ENCODE measurements at regions not wholly inside any gene's neighbourhood (a gene's known extent, or its start where the extent isn't known, plus 50 kb on each side); places are given as distances from the start of the nearest gene placed in this dataset.
"Not testable (repeated sequence)": the region's sequence is repeated elsewhere in the genome, so short reads cannot be mapped to it uniquely, and the experiment has no call there.

GRCh38 chr2:176944998-176945397, 267.6 kb upstream of the HNRNPA3 start:
- H3K27me3 ChIP-seq (ENCODE audit: control insufficient read depth, insufficient read depth, low read length): no peaks in the 10 kb centered on the region
- H3K36me3 ChIP-seq (ENCODE audit: control insufficient read depth, insufficient read depth, low read length): no peaks in the 10 kb centered on the region
- no peak for TF ChIP-seq CTCF (IDR thresholded peaks at IDR 0.05; ENCODE audit: insufficient read depth, low read depth, low read length)
- DNase-seq (ENCODE audit: low read depth): no peak
- no peak overlapping the region for H3K4me3 ChIP-seq (ENCODE audit: low read depth, low read length)
- ChIA-PET POLR2A (no interaction called here), CTCF (no interaction called here)

DNA sequence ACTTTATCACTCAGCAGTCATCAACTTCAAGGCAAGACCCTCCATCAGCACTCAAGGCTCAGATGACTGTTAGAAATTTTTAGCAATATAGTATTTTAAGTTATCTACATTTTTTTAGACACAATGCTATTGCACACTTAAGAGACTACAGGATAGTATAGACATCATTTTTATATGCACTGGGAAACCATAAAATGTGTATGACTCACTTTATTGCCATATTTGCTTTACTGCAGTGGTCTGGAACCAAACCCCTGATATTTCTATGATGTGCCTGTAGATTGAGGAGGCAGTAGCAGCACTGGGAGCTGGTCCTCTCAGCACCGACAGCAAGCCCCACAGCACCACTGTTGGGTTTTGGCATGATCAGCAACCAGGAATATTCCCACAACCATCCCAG, 264.8 kb upstream of the HNRNPA3 start:
- Histone ChIP-seq H3K27me3 (ENCODE audit: control insufficient read depth, insufficient read depth, low read length) (no peaks in the 10 kb centered on the region), H3K36me3 (ENCODE audit: control insufficient read depth, insufficient read depth, low read length) (no peaks in the 10 kb centered on the region), H3K4me3 (ENCODE audit: low read depth, low read length) (no peak overlapping the region)
- ChIA-PET CTCF (no interaction called here), POLR2A (no interaction called here)
- TF ChIP-seq CTCF (IDR thresholded peaks at IDR 0.05; ENCODE audit: insufficient read depth, low read depth, low read length): no peak
- DNase-seq (ENCODE audit: low read depth): no peak

DNA sequence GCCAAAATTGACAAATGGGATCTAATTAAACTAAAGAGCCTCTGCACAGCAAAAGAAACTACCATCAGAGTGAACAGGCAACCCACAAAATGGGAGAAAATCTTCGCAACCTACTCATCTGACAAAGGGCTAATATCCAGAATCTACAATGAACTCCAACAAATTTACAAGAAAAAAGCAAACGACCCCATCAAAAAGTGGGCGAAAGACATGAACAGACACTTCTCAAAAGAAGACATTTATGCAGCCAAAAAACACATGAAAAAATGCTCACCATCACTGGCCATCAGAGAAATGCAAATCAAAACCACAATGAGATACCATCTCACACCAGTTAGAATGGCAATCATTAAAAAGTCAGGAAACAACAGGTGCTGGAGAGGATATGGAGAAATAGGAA, 261.4 kb upstream of the HNRNPA3 start:
- POLR2A ChIA-PET; DNase-seq (ENCODE audit: low read depth); H3K4me3 ChIP-seq (ENCODE audit: low read depth, low read length); H3K36me3 ChIP-seq (ENCODE audit: control insufficient read depth, insufficient read depth, low read length); H3K27me3 ChIP-seq (ENCODE audit: control insufficient read depth, insufficient read depth, low read length); CTCF ChIA-PET: not testable (repeated sequence)

DNA sequence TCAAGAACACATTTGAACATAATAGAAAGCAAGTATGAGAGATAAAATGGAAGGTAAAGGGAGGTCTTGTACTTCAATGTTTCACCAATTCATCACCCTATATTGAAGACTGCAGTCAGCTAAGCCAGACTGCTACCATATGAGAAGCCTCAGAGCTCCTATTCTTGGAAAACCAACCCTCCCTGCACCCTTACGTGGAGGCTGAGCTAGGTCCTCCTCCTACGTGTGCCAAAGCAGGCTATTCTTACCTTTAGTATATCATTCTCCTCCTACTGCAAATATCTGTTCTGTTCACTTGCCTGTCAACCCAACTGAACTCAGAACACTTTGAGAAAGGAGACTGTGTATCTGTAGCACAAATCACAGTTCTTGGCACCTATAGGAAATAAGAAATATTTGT, 255.8 kb upstream of the HNRNPA3 start:
- no peak for DNase-seq (ENCODE audit: low read depth)
- ChIA-PET POLR2A (no interaction called here), CTCF (no interaction called here)
- Histone ChIP-seq H3K36me3 (ENCODE audit: control insufficient read depth, insufficient read depth, low read length) (no peaks in the 10 kb centered on the region), H3K4me3 (ENCODE audit: low read depth, low read length) (no peak overlapping the region), H3K27me3 (ENCODE audit: control insufficient read depth, insufficient read depth, low read length) (no peaks in the 10 kb centered on the region)
- no peak for TF ChIP-seq CTCF (IDR thresholded peaks at IDR 0.05; ENCODE audit: insufficient read depth, low read depth, low read length)

GRCh38 chr2:176959614-176960013, 253.0 kb upstream of the HNRNPA3 start:
- POLR2A ChIA-PET: no interaction called here
- Histone ChIP-seq H3K27me3 (ENCODE audit: control insufficient read depth, insufficient read depth, low read length) (no peaks in the 10 kb centered on the region), H3K4me3 (ENCODE audit: low read depth, low read length) (no peak overlapping the region), H3K36me3 (ENCODE audit: control insufficient read depth, insufficient read depth, low read length) (no peaks in the 10 kb centered on the region)
- CTCF ChIA-PET: no interaction called here
- DNase-seq (ENCODE audit: low read depth): no peak
- no peak for TF ChIP-seq CTCF (IDR thresholded peaks at IDR 0.05; ENCODE audit: insufficient read depth, low read depth, low read length)

- ChIA-PET CTCF (no interaction called here), POLR2A (no interaction called here)
- no peak for DNase-seq (ENCODE audit: low read depth)
- no peaks in the 10 kb centered on the region for H3K27me3 ChIP-seq (ENCODE audit: control insufficient read depth, insufficient read depth, low read length)
- no peak for TF ChIP-seq CTCF (IDR thresholded peaks at IDR 0.05; ENCODE audit: insufficient read depth, low read depth, low read length)
- H3K36me3 ChIP-seq (ENCODE audit: control insufficient read depth, insufficient read depth, low read length): no peaks in the 10 kb centered on the region
- H3K4me3 ChIP-seq (ENCODE audit: low read depth, low read length): no peak overlapping the region
Observed at GRCh38 chr2:176960061-176960460, 252.5 kb upstream of the HNRNPA3 start.
